Transverse colon (tissue), 4 donors: ENCODE measurements at regions not wholly inside any gene's neighbourhood (a gene's known extent, or its start where the extent isn't known, plus 50 kb on each side); places are given as distances from the start of the nearest gene placed in this dataset.

ENCODE experiments used
- EP300 ChIP-seq: sonication (generic); formaldehyde crosslinking; IDR thresholded peaks from one replicate; pipeline ENCODE4 v1.6.1; 2017; ENCODE audit warnings: antibody characterized with exemption, low read depth
- POLR2AphosphoS5 ChIP-seq, 3 donors: sonication (generic); formaldehyde crosslinking; IDR thresholded peaks; one replicate each; pipeline ENCODE4 v1.6.1; 2016; ENCODE audit warnings: antibody characterized with exemption in 3 of 3
- TF ChIP-seq, protein P1 (sequence below), 5 experiments: fragments of 200-600 bp in 3 of 5; fragments of 450-650 bp in 2 of 5; sonication (generic) in 3 of 5; IDR thresholded peaks; 1 replicate in 2 of 5; 2 replicates in 3 of 5; pipeline ENCODE4 v1.5.1; 2016 to 2017; ENCODE audit warnings: antibody characterized with exemption in 5 of 5, inconsistent platforms in 3 of 5, mild to moderate bottlenecking in 2 of 5, moderate library complexity in 1 of 5

DNA sequence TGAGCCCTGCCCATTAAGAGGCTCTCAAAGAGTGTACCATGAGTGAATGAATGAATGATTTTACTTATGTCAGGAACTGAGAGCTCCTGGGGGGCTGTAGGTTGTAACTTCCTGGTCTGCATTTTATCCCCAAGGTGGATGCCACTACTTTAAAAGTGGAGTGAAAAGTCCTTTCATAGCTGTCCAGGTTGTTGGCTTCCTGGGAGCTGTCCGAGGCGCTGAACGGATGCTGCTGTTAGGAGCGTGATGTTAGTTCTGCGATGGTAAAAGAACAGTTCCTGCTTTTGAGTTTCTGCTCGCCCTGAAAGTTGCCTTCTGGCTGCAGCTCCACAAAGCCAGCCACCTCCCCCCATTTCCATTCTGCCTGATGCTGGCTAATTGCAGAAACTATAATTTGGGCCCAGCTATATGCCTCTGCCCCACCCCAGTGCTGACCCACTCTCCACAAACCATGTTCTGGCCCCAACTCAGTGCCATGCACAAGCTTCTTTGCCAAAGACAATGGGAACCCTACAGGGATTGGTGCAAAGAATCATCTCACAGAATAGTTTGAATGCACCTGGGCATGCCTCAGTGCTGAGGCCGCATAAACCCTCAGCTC, 330.9 kb upstream of the CDH4 start:
- TF ChIP-seq, protein P1, sequence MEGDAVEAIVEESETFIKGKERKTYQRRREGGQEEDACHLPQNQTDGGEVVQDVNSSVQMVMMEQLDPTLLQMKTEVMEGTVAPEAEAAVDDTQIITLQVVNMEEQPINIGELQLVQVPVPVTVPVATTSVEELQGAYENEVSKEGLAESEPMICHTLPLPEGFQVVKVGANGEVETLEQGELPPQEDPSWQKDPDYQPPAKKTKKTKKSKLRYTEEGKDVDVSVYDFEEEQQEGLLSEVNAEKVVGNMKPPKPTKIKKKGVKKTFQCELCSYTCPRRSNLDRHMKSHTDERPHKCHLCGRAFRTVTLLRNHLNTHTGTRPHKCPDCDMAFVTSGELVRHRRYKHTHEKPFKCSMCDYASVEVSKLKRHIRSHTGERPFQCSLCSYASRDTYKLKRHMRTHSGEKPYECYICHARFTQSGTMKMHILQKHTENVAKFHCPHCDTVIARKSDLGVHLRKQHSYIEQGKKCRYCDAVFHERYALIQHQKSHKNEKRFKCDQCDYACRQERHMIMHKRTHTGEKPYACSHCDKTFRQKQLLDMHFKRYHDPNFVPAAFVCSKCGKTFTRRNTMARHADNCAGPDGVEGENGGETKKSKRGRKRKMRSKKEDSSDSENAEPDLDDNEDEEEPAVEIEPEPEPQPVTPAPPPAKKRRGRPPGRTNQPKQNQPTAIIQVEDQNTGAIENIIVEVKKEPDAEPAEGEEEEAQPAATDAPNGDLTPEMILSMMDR (IDR thresholded peaks at IDR 0.05) = no peak
- TF ChIP-seq POLR2AphosphoS5 (IDR thresholded peaks at IDR 0.05) (no peak), EP300 (no peak)
